Smooth muscle cell (in vitro differentiated cells): ENCODE measurements at regions not wholly inside any gene's neighbourhood (a gene's known extent, or its start where the extent isn't known, plus 50 kb on each side); places are given as distances from the start of the nearest gene placed in this dataset.

Experiments used
- DNase-seq: peaks from one replicate; lab custom pipeline; 2025; ENCODE audit not compliant: unreplicated experiment; lab: John Stamatoyannopoulos, UW
- H2AFZ ChIP-seq: fragments of 200-600 bp; sonication (generic); 2 replicates; pipeline ENCODE4 v1.6.0; 2016; ENCODE audit warnings: antibody characterized with exemption, low read depth, mild to moderate bottlenecking
- H3F3A ChIP-seq: fragments of 200-600 bp; sonication (generic); 2 replicates; pipeline ENCODE4 v1.6.0; 2017; ENCODE audit warnings: antibody characterized with exemption, low read depth
- H3K27ac ChIP-seq: fragments of 200-600 bp; sonication (generic); 2 replicates; pipeline ENCODE4 v1.5.1; 2016; ENCODE audit warnings: low read depth, mild to moderate bottlenecking
- H3K27me3 ChIP-seq: fragments of 200-600 bp; sonication (generic); 2 replicates; pipeline ENCODE4 v1.6.1; 2016; ENCODE audit warnings: low read depth, mild to moderate bottlenecking
- H3K36me3 ChIP-seq: fragments of 200-600 bp; sonication (generic); 2 replicates; pipeline ENCODE4 v1.5.1; 2016; ENCODE audit warnings: low read depth
- H3K4me1 ChIP-seq: fragments of 200-600 bp; sonication (generic); 2 replicates; pipeline ENCODE4 v1.5.1; 2016; ENCODE audit warnings: low read depth
- H3K4me2 ChIP-seq: fragments of 200-600 bp; sonication (generic); 2 replicates; pipeline ENCODE4 v1.6.0; 2016; ENCODE audit warnings: mild to moderate bottlenecking
- H3K4me3 ChIP-seq: fragments of 200-600 bp; sonication (generic); 2 replicates; pipeline ENCODE4 v1.5.1; 2016; ENCODE audit warnings: mild to moderate bottlenecking
- H3K79me2 ChIP-seq: fragments of 200-600 bp; sonication (generic); 2 replicates; pipeline ENCODE4 v1.6.0; 2016; ENCODE audit warnings: low read depth, mild to moderate bottlenecking
- H3K9ac ChIP-seq: fragments of 200-600 bp; sonication (generic); 2 replicates; pipeline ENCODE4 v1.6.0; 2016; ENCODE audit warnings: low read depth
- H3K9me3 ChIP-seq: fragments of 200-600 bp; sonication (generic); replicated peaks from 2 replicates; pipeline ENCODE4 v1.5.1; 2016; ENCODE audit warnings: low read depth
- H4K20me1 ChIP-seq: fragments of 200-600 bp; sonication (generic); 2 replicates; pipeline ENCODE4 v1.6.0; 2016; ENCODE audit warnings: low read depth
- CTCF ChIP-seq: fragments of 200-600 bp; sonication (generic); IDR thresholded peaks from 2 replicates; pipeline ENCODE4 v1.5.1; 2017; ENCODE audit warnings: borderline replicate concordance, mild to moderate bottlenecking, antibody characterized with exemption; ENCODE audit not compliant: insufficient read depth, poor library complexity, severe bottlenecking
- WGBS: methylation state at CpG from one replicate; pipeline ENCODE4 v1.1.7; 2016; ENCODE audit warnings: low lambda C conversion rate; 5-methylcytosine and 5-hydroxymethylcytosine counted together

GRCh38 chr20:6678101-6678500 lies 89.4 kb upstream of the BMP2 start:
- H3K27ac ChIP-seq: no peak overlapping the region
- 87% methylated on average over 1 of the region's 1 CpG for WGBS
- no peak overlapping the region for H3K4me2 ChIP-seq
- H4K20me1 ChIP-seq: no peaks in the 10 kb centered on the region
- no peak for TF ChIP-seq CTCF
- H3K27me3 ChIP-seq: no peaks in the 10 kb centered on the region
- no peak overlapping the region for H2AFZ ChIP-seq
- no peak for DNase-seq
- no peak overlapping the region for H3K9ac ChIP-seq
- H3K36me3 ChIP-seq: no peaks in the 10 kb centered on the region
- no peak overlapping the region for H3K4me3 ChIP-seq
- H3K9me3 ChIP-seq: no peaks in the 10 kb centered on the region
- no peaks in the 10 kb centered on the region for H3K4me1 ChIP-seq
- no peaks in the 10 kb centered on the region for H3F3A ChIP-seq
- H3K79me2 ChIP-seq: no peaks in the 10 kb centered on the region

- H2AFZ ChIP-seq: no peak overlapping the region
- H4K20me1 ChIP-seq: no peaks in the 10 kb centered on the region
- no peak for TF ChIP-seq CTCF
- no peaks in the 10 kb centered on the region for H3K4me1 ChIP-seq
- no peak overlapping the region for H3K4me2 ChIP-seq
- no peaks in the 10 kb centered on the region for H3K79me2 ChIP-seq
- no peaks in the 10 kb centered on the region for H3K36me3 ChIP-seq
- no peaks in the 10 kb centered on the region for H3K9me3 ChIP-seq
- H3K27me3 ChIP-seq: no peaks in the 10 kb centered on the region
- no peak for DNase-seq
- H3K9ac ChIP-seq: no peak overlapping the region
- no peak overlapping the region for H3K4me3 ChIP-seq
- H3K27ac ChIP-seq: no peak overlapping the region
- no peaks in the 10 kb centered on the region for H3F3A ChIP-seq
- 63% methylated on average over 1 of the region's 1 CpG for WGBS
Observed at GRCh38 chr20:6674831-6675230, 92.7 kb upstream of the BMP2 start.

- no peak for TF ChIP-seq CTCF
- Histone ChIP-seq H3K4me2 (no peak overlapping the region), H3K27ac (no peak overlapping the region), H4K20me1 (no peaks in the 10 kb centered on the region), H3K27me3 (no peaks in the 10 kb centered on the region), H3K36me3 (no peaks in the 10 kb centered on the region), H3K79me2 (no peaks in the 10 kb centered on the region), H3K9me3 (no peaks in the 10 kb centered on the region), H2AFZ (peak overlapping the region; percentile 37), H3K4me3 (no peak overlapping the region), H3F3A (no peaks in the 10 kb centered on the region), H3K4me1 (no peaks in the 10 kb centered on the region), H3K9ac (no peak overlapping the region)
- no peak for DNase-seq
- WGBS: 67% methylated on average over 3 of the region's 3 CpGs
Observed at GRCh38 chr20:6673071-6673470, 94.4 kb upstream of the BMP2 start.

DNA sequence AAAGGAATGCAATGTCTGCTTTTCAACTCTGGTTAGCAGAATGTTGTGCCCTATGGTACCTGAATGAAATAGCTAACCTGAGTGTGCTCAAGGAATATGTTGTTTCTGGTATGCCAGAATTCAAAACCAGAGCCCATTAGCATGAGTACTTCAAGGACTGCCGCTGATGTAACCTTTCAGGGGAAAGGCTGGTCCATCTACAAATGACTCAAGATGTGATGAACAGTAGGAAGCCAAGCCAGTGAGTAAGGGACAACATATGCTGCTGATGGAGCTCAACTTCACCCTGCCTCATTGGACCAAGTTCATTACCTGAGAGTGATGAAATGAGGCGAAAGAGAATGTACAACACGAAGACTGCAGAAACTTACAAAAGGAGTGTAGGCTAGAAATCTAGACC lies 95.7 kb upstream of the BMP2 start:
- Histone ChIP-seq H4K20me1 (no peaks in the 10 kb centered on the region), H3K79me2 (no peaks in the 10 kb centered on the region), H3K4me1 (no peaks in the 10 kb centered on the region), H3K9me3 (no peaks in the 10 kb centered on the region), H2AFZ (no peak overlapping the region), H3K27me3 (no peaks in the 10 kb centered on the region), H3K9ac (no peak overlapping the region), H3K36me3 (no peaks in the 10 kb centered on the region), H3K27ac (no peak overlapping the region), H3F3A (peaks cover 3% of the 10 kb centered on the region), H3K4me2 (no peak overlapping the region), H3K4me3 (no peak overlapping the region)
- no peak for DNase-seq
- TF ChIP-seq CTCF: no peak
- WGBS: 94% methylated on average over 3 of the region's 3 CpGs
